LNCaP clone FGC (cell line): ENCODE measurements at regions not wholly inside any gene's neighbourhood (a gene's known extent, or its start where the extent isn't known, plus 50 kb on each side); places are given as distances from the start of the nearest gene placed in this dataset.
"Not testable (repeated sequence)": the region's sequence is repeated elsewhere in the genome, so short reads cannot be mapped to it uniquely, and the experiment has no call there.

Experiments used
- DNase-seq: peaks from one replicate; pipeline ENCODE4 v3.0.0-alpha.2; 2011; ENCODE audit warnings: low read depth
- H3K4me3 ChIP-seq: 2 replicates; pipeline ENCODE4 v1.5.1; 2011; ENCODE audit warnings: mild to moderate bottlenecking, low read depth, low read length, control low read depth
- TF ChIP-seq, protein P1 (sequence below): IDR thresholded peaks from 2 replicates; pipeline ENCODE4 v1.5.1; 2012; ENCODE audit warnings: mild to moderate bottlenecking; ENCODE audit not compliant: control insufficient read depth, insufficient read depth; ENCODE audit errors: extremely low read depth

- TF ChIP-seq, protein P1, sequence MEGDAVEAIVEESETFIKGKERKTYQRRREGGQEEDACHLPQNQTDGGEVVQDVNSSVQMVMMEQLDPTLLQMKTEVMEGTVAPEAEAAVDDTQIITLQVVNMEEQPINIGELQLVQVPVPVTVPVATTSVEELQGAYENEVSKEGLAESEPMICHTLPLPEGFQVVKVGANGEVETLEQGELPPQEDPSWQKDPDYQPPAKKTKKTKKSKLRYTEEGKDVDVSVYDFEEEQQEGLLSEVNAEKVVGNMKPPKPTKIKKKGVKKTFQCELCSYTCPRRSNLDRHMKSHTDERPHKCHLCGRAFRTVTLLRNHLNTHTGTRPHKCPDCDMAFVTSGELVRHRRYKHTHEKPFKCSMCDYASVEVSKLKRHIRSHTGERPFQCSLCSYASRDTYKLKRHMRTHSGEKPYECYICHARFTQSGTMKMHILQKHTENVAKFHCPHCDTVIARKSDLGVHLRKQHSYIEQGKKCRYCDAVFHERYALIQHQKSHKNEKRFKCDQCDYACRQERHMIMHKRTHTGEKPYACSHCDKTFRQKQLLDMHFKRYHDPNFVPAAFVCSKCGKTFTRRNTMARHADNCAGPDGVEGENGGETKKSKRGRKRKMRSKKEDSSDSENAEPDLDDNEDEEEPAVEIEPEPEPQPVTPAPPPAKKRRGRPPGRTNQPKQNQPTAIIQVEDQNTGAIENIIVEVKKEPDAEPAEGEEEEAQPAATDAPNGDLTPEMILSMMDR: no peak
- DNase-seq: no peak
- H3K4me3 ChIP-seq: no peak overlapping the region
Observed at GRCh38 chr13:37187621-37188020, 82.2 kb upstream of the CSNK1A1L start.

- no peak overlapping the region for H3K4me3 ChIP-seq
- DNase-seq: no peak
- TF ChIP-seq, protein P1: no peak
Observed at GRCh38 chr13:37187105-37187504, 81.6 kb upstream of the CSNK1A1L start.

- TF ChIP-seq, protein P1: no peak
- no peak for DNase-seq
Observed at GRCh38 chr13:37181620-37182019, 76.2 kb upstream of the CSNK1A1L start.

GRCh38 chr13:37179645-37180044 is 74.2 kb upstream of the CSNK1A1L start:
- TF ChIP-seq, protein P1: no peak
- no peak overlapping the region for H3K4me3 ChIP-seq
- DNase-seq: no peak

More at GRCh38 chr13:37181620-37182019, 76.2 kb upstream of the CSNK1A1L start:
- H3K4me3 ChIP-seq: no peak overlapping the region

GRCh38 chr13:37177125-37177524 is 71.7 kb upstream of the CSNK1A1L start:
- TF ChIP-seq, protein P1: no peak
- no peak for DNase-seq
- H3K4me3 ChIP-seq: no peak overlapping the region

GRCh38 chr13:37175996-37176395 is 70.5 kb upstream of the CSNK1A1L start:
- DNase-seq: no peak
- TF ChIP-seq, protein P1: no peak
- H3K4me3 ChIP-seq: no peak overlapping the region

GRCh38 chr13:37173214-37173613 is 67.8 kb upstream of the CSNK1A1L start:
- DNase-seq: no peak
- TF ChIP-seq, protein P1: no peak

GRCh38 chr13:37172226-37172625 is 66.8 kb upstream of the CSNK1A1L start:
- DNase-seq, H3K4me3 ChIP-seq: not testable (repeated sequence)

More at GRCh38 chr13:37173214-37173613, 67.8 kb upstream of the CSNK1A1L start:
- no peak overlapping the region for H3K4me3 ChIP-seq
